ENCODE measurements at regions not wholly inside any gene's neighbourhood (a gene's known extent, or its start where the extent isn't known, plus 50 kb on each side); places are given as distances from the start of the nearest gene placed in this dataset.

- Histone ChIP-seq H3K4me1 (ENCODE audit: control insufficient read depth in 1 of 2, insufficient read depth in 2 of 2, low read length in 2 of 2) (no peaks in the 10 kb centered on the region), H4K20me1 (ENCODE audit: insufficient read depth, low read length) (no peaks in the 10 kb centered on the region), H3K9me3 (replicated peaks in 1 of 2; ENCODE audit: control insufficient read depth in 1 of 2, insufficient read depth in 1 of 2, low read length in 2 of 2) (peaks cover 0 to 7% of the 10 kb centered on the region in 2 donors), H3K27ac (ENCODE audit: low read depth in 1 of 2, low read length in 2 of 2) (no peak overlapping the region), H3K9ac (ENCODE audit: insufficient read depth, low read length, poor library complexity, severe bottlenecking) (no peak overlapping the region), H2AFZ (ENCODE audit: insufficient read depth, low read depth, low read length, poor library complexity, severe bottlenecking) (no peak overlapping the region), H3K4me2 (replicated peaks; ENCODE audit: extremely low read depth, low read length, poor library complexity, severe bottlenecking) (no peak overlapping the region), H3K36me3 (replicated peaks in 1 of 2; ENCODE audit: control insufficient read depth in 1 of 2, insufficient read depth in 2 of 2, low read length in 2 of 2) (no peaks in the 10 kb centered on the region), H3K79me2 (ENCODE audit: insufficient read depth, low read length) (no peaks in the 10 kb centered on the region), H3K4me3 (replicated peaks in 1 of 3; ENCODE audit: low read depth in 2 of 3, low read length in 3 of 3) (no peak overlapping the region), H3K27me3 (ENCODE audit: control insufficient read depth in 2 of 2, insufficient read depth in 2 of 2, low read length in 2 of 2) (no peaks in the 10 kb centered on the region)
- no peak for DNase-seq
- no CpG with 5 or more reads among the region's 5 CpGs for WGBS (ENCODE audit: insufficient coverage)
- no peak for TF ChIP-seq CTCF (IDR thresholded peaks at IDR 0.05)
- Mint-ChIP-seq H3K4me3 (no peak overlapping the region), H3K36me3 (no peaks in the 10 kb centered on the region), H3K27me3 (ENCODE audit: low read depth in 3 of 3) (no peaks in the 10 kb centered on the region), H3K4me1 (no peaks in the 10 kb centered on the region), H3K9me3 (peaks cover 0 to 6% (median 3%) of the 10 kb centered on the region in 7 donors), H3K27ac (no peak overlapping the region)
- intact Hi-C loops (cut with micrococcal nuclease), result no loop called here
Observed at GRCh38 chrX:122421434-122422121, 762.5 kb upstream of the GRIA3 start.

DNA sequence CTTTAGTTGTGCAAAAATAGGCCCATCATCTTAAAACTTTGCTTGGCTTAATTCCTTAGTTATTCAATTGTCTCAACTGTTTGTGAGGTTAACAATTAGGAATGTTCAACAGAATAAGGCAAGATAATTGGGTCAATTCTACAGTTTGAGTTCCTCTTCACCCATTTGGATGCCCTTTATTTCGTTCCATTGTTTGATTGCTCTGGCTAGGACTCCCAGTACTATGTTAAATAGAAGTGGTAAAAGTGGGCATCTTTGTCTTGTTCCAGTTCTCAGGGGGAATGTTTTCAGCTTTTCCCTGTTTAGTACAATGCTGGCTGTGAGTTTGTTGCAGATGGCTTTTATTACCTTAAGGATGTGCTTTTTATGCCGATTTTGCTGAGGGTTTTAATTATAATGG, 761.5 kb upstream of the GRIA3 start:
- Histone ChIP-seq H2AFZ (ENCODE audit: insufficient read depth, low read depth, low read length, poor library complexity, severe bottlenecking) (no peak overlapping the region), H3K9me3 (replicated peaks in 1 of 2; ENCODE audit: control insufficient read depth in 1 of 2, insufficient read depth in 1 of 2, low read length in 2 of 2) (peaks cover 0 to 8% of the 10 kb centered on the region in 2 donors), H3K4me3 (replicated peaks in 1 of 3; ENCODE audit: low read depth in 2 of 3, low read length in 3 of 3) (no peak overlapping the region), H3K27ac (ENCODE audit: low read depth in 1 of 2, low read length in 2 of 2) (no peak overlapping the region), H3K36me3 (replicated peaks in 1 of 2; ENCODE audit: control insufficient read depth in 1 of 2, insufficient read depth in 2 of 2, low read length in 2 of 2) (no peaks in the 10 kb centered on the region), H3K9ac (ENCODE audit: insufficient read depth, low read length, poor library complexity, severe bottlenecking) (no peak overlapping the region), H3K27me3 (ENCODE audit: control insufficient read depth in 2 of 2, insufficient read depth in 2 of 2, low read length in 2 of 2) (no peaks in the 10 kb centered on the region), H4K20me1 (ENCODE audit: insufficient read depth, low read length) (no peaks in the 10 kb centered on the region), H3K4me2 (replicated peaks; ENCODE audit: extremely low read depth, low read length, poor library complexity, severe bottlenecking) (no peak overlapping the region), H3K4me1 (ENCODE audit: control insufficient read depth in 1 of 2, insufficient read depth in 2 of 2, low read length in 2 of 2) (no peaks in the 10 kb centered on the region), H3K79me2 (ENCODE audit: insufficient read depth, low read length) (no peaks in the 10 kb centered on the region)
- Mint-ChIP-seq H3K4me3 (no peak overlapping the region), H3K4me1 (no peaks in the 10 kb centered on the region), H3K36me3 (no peaks in the 10 kb centered on the region), H3K27me3 (ENCODE audit: low read depth in 3 of 3) (no peaks in the 10 kb centered on the region), H3K9me3 (peaks cover 1 to 6% (median 3%) of the 10 kb centered on the region in 7 donors), H3K27ac (no peak overlapping the region)
- intact Hi-C loops (cut with micrococcal nuclease), result no loop called here
- no CpG with 5 or more reads among the region's 2 CpGs for WGBS (ENCODE audit: insufficient coverage)
- no peak for TF ChIP-seq CTCF (IDR thresholded peaks at IDR 0.05)
- no peak for DNase-seq

Data from CD14-positive monocyte (primary cell).